ENCODE measurements at regions not wholly inside any gene's neighbourhood (a gene's known extent, or its start where the extent isn't known, plus 50 kb on each side); places are given as distances from the start of the nearest gene placed in this dataset.

- no peak overlapping the region for H3K4me3 ChIP-seq (ENCODE audit: insufficient read depth, low read length)
- no peaks in the 10 kb centered on the region for H3K79me2 ChIP-seq (ENCODE audit: insufficient read depth, low read length)
- H3K4me1 ChIP-seq (ENCODE audit: insufficient read depth, low read length) = peaks cover 10% of the 10 kb centered on the region
- TF ChIP-seq, protein P1, sequence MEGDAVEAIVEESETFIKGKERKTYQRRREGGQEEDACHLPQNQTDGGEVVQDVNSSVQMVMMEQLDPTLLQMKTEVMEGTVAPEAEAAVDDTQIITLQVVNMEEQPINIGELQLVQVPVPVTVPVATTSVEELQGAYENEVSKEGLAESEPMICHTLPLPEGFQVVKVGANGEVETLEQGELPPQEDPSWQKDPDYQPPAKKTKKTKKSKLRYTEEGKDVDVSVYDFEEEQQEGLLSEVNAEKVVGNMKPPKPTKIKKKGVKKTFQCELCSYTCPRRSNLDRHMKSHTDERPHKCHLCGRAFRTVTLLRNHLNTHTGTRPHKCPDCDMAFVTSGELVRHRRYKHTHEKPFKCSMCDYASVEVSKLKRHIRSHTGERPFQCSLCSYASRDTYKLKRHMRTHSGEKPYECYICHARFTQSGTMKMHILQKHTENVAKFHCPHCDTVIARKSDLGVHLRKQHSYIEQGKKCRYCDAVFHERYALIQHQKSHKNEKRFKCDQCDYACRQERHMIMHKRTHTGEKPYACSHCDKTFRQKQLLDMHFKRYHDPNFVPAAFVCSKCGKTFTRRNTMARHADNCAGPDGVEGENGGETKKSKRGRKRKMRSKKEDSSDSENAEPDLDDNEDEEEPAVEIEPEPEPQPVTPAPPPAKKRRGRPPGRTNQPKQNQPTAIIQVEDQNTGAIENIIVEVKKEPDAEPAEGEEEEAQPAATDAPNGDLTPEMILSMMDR (IDR thresholded peaks at IDR 0.05; ENCODE audit: extremely low read depth, low read depth, low read length) = no peak
- no peaks in the 10 kb centered on the region for H3K9me3 ChIP-seq (ENCODE audit: low read depth, low read length)
- no peak for DNase-seq (ENCODE audit: insufficient read length, low spot score, missing footprints)
- no peak overlapping the region for H3K4me2 ChIP-seq (ENCODE audit: insufficient read depth, low read length)
- no peaks in the 10 kb centered on the region for H3K27me3 ChIP-seq (ENCODE audit: insufficient read depth, low read length)
- H3K27ac ChIP-seq (ENCODE audit: low read depth, low read length) = no peak overlapping the region
- H2AFZ ChIP-seq (ENCODE audit: low read length) = no peak overlapping the region
- no peaks in the 10 kb centered on the region for H4K20me1 ChIP-seq (ENCODE audit: insufficient read depth, low read length)
- no peaks in the 10 kb centered on the region for H3K36me3 ChIP-seq (ENCODE audit: insufficient read depth, low read length)
Measured at GRCh38 chrX:123081776-123082175, 102.3 kb upstream of the GRIA3 start.

DNA sequence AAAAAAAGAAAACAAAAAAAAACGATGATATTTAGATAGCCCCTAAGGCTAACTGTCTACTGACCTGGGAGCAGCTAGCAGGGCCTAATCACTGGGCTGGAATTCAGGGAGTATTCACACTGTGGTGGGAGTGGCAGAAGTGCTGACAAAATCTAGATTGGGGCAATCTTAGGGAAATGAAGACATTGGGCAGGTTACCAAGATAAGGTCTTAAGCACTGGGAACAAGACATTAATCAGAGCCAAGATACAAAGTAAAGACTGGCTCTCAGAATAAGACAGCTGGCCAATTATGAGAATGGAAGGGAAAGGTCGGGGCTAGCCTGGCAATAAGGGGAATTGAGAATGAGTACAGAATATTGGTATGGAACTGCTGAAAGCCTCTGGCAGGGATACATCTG, 100.2 kb upstream of the GRIA3 start:
- Histone ChIP-seq H3K27ac (ENCODE audit: low read depth, low read length) (peak overlapping the region; percentile 76), H3K27me3 (ENCODE audit: insufficient read depth, low read length) (no peaks in the 10 kb centered on the region), H3K79me2 (ENCODE audit: insufficient read depth, low read length) (no peaks in the 10 kb centered on the region), H3K4me2 (ENCODE audit: insufficient read depth, low read length) (no peak overlapping the region), H2AFZ (ENCODE audit: low read length) (no peak overlapping the region), H3K4me3 (ENCODE audit: insufficient read depth, low read length) (no peak overlapping the region), H4K20me1 (ENCODE audit: insufficient read depth, low read length) (no peaks in the 10 kb centered on the region), H3K36me3 (ENCODE audit: insufficient read depth, low read length) (no peaks in the 10 kb centered on the region), H3K9me3 (ENCODE audit: low read depth, low read length) (no peaks in the 10 kb centered on the region), H3K4me1 (ENCODE audit: insufficient read depth, low read length) (peaks cover 17% of the 10 kb centered on the region)
- TF ChIP-seq, protein P1 (IDR thresholded peaks at IDR 0.05; ENCODE audit: extremely low read depth, low read depth, low read length) = no peak
- DNase-seq (ENCODE audit: insufficient read length, low spot score, missing footprints) = no peak

- Histone ChIP-seq H3K36me3 (ENCODE audit: insufficient read depth, low read length) (no peaks in the 10 kb centered on the region), H3K4me3 (ENCODE audit: insufficient read depth, low read length) (no peak overlapping the region), H3K27me3 (ENCODE audit: insufficient read depth, low read length) (no peaks in the 10 kb centered on the region), H3K9me3 (ENCODE audit: low read depth, low read length) (no peaks in the 10 kb centered on the region), H3K4me2 (ENCODE audit: insufficient read depth, low read length) (no peak overlapping the region), H4K20me1 (ENCODE audit: insufficient read depth, low read length) (no peaks in the 10 kb centered on the region), H3K27ac (ENCODE audit: low read depth, low read length) (peak overlapping the region; percentile 76), H3K4me1 (ENCODE audit: insufficient read depth, low read length) (peaks cover 17% of the 10 kb centered on the region), H3K79me2 (ENCODE audit: insufficient read depth, low read length) (no peaks in the 10 kb centered on the region), H2AFZ (ENCODE audit: low read length) (no peak overlapping the region)
- TF ChIP-seq, protein P1 (IDR thresholded peaks at IDR 0.05; ENCODE audit: extremely low read depth, low read depth, low read length) = no peak
- DNase-seq (ENCODE audit: insufficient read length, low spot score, missing footprints) = no peak
Measured at GRCh38 chrX:123084797-123085196, 99.3 kb upstream of the GRIA3 start.

GRCh38 chrX:123085311-123085940, 98.7 kb upstream of the GRIA3 start:
- Histone ChIP-seq H3K4me3 (ENCODE audit: insufficient read depth, low read length) (no peak overlapping the region), H3K79me2 (ENCODE audit: insufficient read depth, low read length) (no peaks in the 10 kb centered on the region), H3K27ac (ENCODE audit: low read depth, low read length) (peak overlapping the region; percentile 55), H3K4me1 (ENCODE audit: insufficient read depth, low read length) (peaks cover 17% of the 10 kb centered on the region), H3K4me2 (ENCODE audit: insufficient read depth, low read length) (no peak overlapping the region), H3K27me3 (ENCODE audit: insufficient read depth, low read length) (no peaks in the 10 kb centered on the region), H3K9me3 (ENCODE audit: low read depth, low read length) (no peaks in the 10 kb centered on the region), H4K20me1 (ENCODE audit: insufficient read depth, low read length) (no peaks in the 10 kb centered on the region), H3K36me3 (ENCODE audit: insufficient read depth, low read length) (no peaks in the 10 kb centered on the region), H2AFZ (ENCODE audit: low read length) (no peak overlapping the region)
- DNase-seq (ENCODE audit: insufficient read length, low spot score, missing footprints) = no peak
- TF ChIP-seq, protein P1 (IDR thresholded peaks at IDR 0.05; ENCODE audit: extremely low read depth, low read depth, low read length) = no peak

Measured in osteoblast (primary cell).